ENCODE measurements at regions not wholly inside any gene's neighbourhood (a gene's known extent, or its start where the extent isn't known, plus 50 kb on each side); places are given as distances from the start of the nearest gene placed in this dataset.
"Not testable (repeated sequence)": the region's sequence is repeated elsewhere in the genome, so short reads cannot be mapped to it uniquely, and the experiment has no call there.

- TF ChIP-seq, protein P1, sequence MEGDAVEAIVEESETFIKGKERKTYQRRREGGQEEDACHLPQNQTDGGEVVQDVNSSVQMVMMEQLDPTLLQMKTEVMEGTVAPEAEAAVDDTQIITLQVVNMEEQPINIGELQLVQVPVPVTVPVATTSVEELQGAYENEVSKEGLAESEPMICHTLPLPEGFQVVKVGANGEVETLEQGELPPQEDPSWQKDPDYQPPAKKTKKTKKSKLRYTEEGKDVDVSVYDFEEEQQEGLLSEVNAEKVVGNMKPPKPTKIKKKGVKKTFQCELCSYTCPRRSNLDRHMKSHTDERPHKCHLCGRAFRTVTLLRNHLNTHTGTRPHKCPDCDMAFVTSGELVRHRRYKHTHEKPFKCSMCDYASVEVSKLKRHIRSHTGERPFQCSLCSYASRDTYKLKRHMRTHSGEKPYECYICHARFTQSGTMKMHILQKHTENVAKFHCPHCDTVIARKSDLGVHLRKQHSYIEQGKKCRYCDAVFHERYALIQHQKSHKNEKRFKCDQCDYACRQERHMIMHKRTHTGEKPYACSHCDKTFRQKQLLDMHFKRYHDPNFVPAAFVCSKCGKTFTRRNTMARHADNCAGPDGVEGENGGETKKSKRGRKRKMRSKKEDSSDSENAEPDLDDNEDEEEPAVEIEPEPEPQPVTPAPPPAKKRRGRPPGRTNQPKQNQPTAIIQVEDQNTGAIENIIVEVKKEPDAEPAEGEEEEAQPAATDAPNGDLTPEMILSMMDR (IDR thresholded peaks at IDR 0.05; ENCODE audit: low read depth, low read length) = no peak
- no peak for DNase-seq (ENCODE audit: extremely low read depth, low read depth)
These were observed 712.1 kb downstream of the MECOM start for GRCh38 chr3:168951368-168951767.

GRCh38 chr3:168950622-168951021 lies 712.9 kb downstream of the MECOM start:
- TF ChIP-seq, protein P1 (IDR thresholded peaks at IDR 0.05; ENCODE audit: low read depth, low read length) = no peak
- DNase-seq (ENCODE audit: extremely low read depth, low read depth) = no peak

DNA sequence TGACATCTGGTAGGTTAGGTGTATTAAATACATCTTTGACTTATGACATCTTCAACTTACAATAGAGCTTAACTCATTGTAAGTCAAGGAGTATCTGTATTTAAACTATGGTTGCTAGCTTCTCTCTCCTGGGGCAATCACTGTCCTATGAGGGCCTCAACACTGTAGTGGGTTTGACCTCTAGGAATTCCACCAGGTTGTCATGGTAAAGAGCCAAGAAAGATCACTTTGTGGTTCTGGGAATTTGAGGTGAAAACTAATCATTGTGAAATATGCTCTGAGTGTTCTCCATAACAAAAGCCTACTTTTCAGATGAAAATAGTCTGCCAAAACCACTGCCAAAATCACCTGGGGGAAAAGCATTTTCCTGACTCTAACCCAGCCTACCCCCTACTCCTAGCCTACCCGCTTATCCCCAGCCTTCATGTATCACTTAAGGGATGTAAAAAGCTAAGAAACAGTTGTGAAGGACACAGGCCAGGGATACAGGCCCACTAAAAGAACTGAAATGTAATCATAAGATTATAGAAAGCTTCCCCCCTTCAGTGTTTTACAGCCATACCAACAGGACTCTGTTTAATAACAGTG lies 723.8 kb downstream of the MECOM start:
- TF ChIP-seq, protein P1 (IDR thresholded peaks at IDR 0.05; ENCODE audit: low read depth, low read length) = no peak
- no peak for DNase-seq (ENCODE audit: extremely low read depth, low read depth)

DNA sequence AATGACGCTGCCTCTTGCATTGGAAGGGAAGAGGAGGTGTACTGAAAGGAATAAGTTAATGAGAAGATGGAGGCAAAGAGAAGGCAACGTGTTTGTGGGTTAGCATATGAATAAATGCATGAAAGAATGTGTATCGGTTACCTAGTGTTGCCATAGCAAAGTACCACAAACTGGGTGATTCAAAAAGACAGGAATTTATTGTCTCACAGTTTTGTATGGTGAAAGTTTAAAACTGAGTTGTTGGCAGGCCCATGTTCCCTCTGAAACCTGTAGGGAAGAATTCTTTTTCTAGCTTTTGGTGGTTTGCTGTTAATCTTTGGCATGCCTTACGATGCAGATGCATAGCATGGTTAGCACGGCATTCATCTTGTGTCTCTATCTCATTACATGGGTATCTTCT lies 729.9 kb downstream of the MECOM start:
- TF ChIP-seq, protein P1 (IDR thresholded peaks at IDR 0.05; ENCODE audit: low read depth, low read length) = no peak
- DNase-seq (ENCODE audit: extremely low read depth, low read depth) = no peak

GRCh38 chr3:168929997-168930396 lies 733.5 kb downstream of the MECOM start:
- not testable (repeated sequence) for DNase-seq (ENCODE audit: extremely low read depth, low read depth)

GRCh38 chr3:168926426-168926825 lies 737.1 kb downstream of the MECOM start:
- TF ChIP-seq, protein P1 (IDR thresholded peaks at IDR 0.05; ENCODE audit: low read depth, low read length) = no peak
- DNase-seq (ENCODE audit: extremely low read depth, low read depth) = no peak

DNA sequence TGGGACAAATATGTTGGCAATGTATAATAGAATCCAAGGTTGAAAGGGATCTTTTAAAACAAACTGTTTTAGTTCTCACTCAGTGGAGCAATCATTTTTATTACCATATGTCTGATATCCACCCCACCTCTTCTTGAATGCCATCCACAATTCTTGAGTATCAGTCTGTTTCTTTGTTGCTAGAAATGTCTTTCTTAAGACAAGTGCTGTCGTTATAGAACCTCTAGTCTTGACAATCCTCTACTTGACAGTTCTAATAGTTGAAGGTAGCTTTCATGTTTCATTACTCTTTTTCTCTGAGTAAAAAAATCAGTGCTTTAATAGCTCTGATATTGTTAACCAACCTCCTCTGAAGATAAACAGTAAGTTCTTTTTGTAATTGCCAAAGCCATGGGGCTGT lies 737.9 kb downstream of the MECOM start:
- DNase-seq (ENCODE audit: extremely low read depth, low read depth) = no peak
- TF ChIP-seq, protein P1 (IDR thresholded peaks at IDR 0.05; ENCODE audit: low read depth, low read length) = no peak

GRCh38 chr3:168914662-168915061 lies 748.9 kb downstream of the MECOM start:
- no peak for DNase-seq (ENCODE audit: extremely low read depth, low read depth)
- TF ChIP-seq, protein P1 (IDR thresholded peaks at IDR 0.05; ENCODE audit: low read depth, low read length) = no peak

All from AG09319 (cell line).